RWPE2 (cell line): ENCODE measurements at regions not wholly inside any gene's neighbourhood (a gene's known extent, or its start where the extent isn't known, plus 50 kb on each side); places are given as distances from the start of the nearest gene placed in this dataset.

Experiments
- ATAC-seq: fragments of 200-7000 bp; cut with Tn5 transposase; 3 replicates; pipeline ENCODE4 v1.9.1; 2021; ENCODE audit warnings: low read depth
- DNase-seq: peaks from one replicate; pipeline ENCODE4 v3.0.0-alpha.2; 2020; ENCODE audit warnings: low spot score
- H3K27ac ChIP-seq: fragments of 450-650 bp; 2 replicates; pipeline ENCODE4 v1.5.1; 2017; ENCODE audit warnings: mild to moderate bottlenecking; ENCODE audit not compliant: poor library complexity, severe bottlenecking
- H3K27me3 ChIP-seq: fragments of 250-450 bp; sonication (Bioruptor Pico); 2 replicates; pipeline ENCODE4 v1.5.1; 2021; ENCODE audit warnings: mild to moderate bottlenecking, moderate library complexity; ENCODE audit not compliant: insufficient read depth, poor library complexity, severe bottlenecking
- H3K36me3 ChIP-seq: fragments of 250-450 bp; sonication (Bioruptor Pico); 2 replicates; pipeline ENCODE4 v1.5.1; 2020; ENCODE audit warnings: low read depth, mild to moderate bottlenecking, moderate library complexity
- H3K4me1 ChIP-seq: fragments of 250-450 bp; sonication (Bioruptor Pico); 2 replicates; pipeline ENCODE4 v1.5.1; 2021; ENCODE audit warnings: mild to moderate bottlenecking, moderate library complexity; ENCODE audit not compliant: insufficient read depth, poor library complexity, severe bottlenecking
- H3K4me3 ChIP-seq: fragments of 250-450 bp; sonication (Bioruptor Pico); 2 replicates; pipeline ENCODE4 v1.5.1; 2021; ENCODE audit warnings: mild to moderate bottlenecking, moderate library complexity; ENCODE audit not compliant: severe bottlenecking
- H3K9me3 ChIP-seq: fragments of 250-450 bp; sonication (Bioruptor Pico); 2 replicates; pipeline ENCODE4 v1.5.1; 2021; ENCODE audit warnings: mild to moderate bottlenecking, moderate library complexity; ENCODE audit not compliant: severe bottlenecking
- CTCF ChIP-seq: fragments of 450-650 bp; IDR thresholded peaks from one replicate; pipeline ENCODE4 v1.5.1; 2017; ENCODE audit warnings: mild to moderate bottlenecking, moderate library complexity; ENCODE audit not compliant: poor library complexity, severe bottlenecking

GRCh38 chr10:65518379-65518778 lies 1407.5 kb upstream of the LRRTM3 start:
- DNase-seq (no peak), ATAC-seq (peak; percentile 58; the same call in 1 of the 3 replicates)
- no peaks in the 10 kb centered on the region for H3K27me3 ChIP-seq
- H3K4me1 ChIP-seq: no peaks in the 10 kb centered on the region
- H3K4me3 ChIP-seq: no peak overlapping the region
- H3K9me3 ChIP-seq: no peaks in the 10 kb centered on the region
- no peaks in the 10 kb centered on the region for H3K36me3 ChIP-seq
- H3K27ac ChIP-seq: no peak overlapping the region
- TF ChIP-seq CTCF: no peak

- Histone ChIP-seq H3K4me1 (no peaks in the 10 kb centered on the region), H3K4me3 (no peak overlapping the region), H3K9me3 (no peaks in the 10 kb centered on the region), H3K27me3 (peaks cover 4% of the 10 kb centered on the region), H3K36me3 (no peaks in the 10 kb centered on the region), H3K27ac (no peak overlapping the region)
- no peak for TF ChIP-seq CTCF
- ATAC-seq (no peak), DNase-seq (no peak)
Measured at GRCh38 chr10:65528986-65529385, 1396.8 kb upstream of the LRRTM3 start.

- Histone ChIP-seq H3K4me1 (no peaks in the 10 kb centered on the region), H3K27me3 (peaks cover 4% of the 10 kb centered on the region), H3K9me3 (no peaks in the 10 kb centered on the region), H3K36me3 (no peaks in the 10 kb centered on the region), H3K27ac (no peak overlapping the region), H3K4me3 (no peak overlapping the region)
- ATAC-seq (no peak), DNase-seq (no peak)
- TF ChIP-seq CTCF: no peak
Measured at GRCh38 chr10:65531545-65531944, 1394.3 kb upstream of the LRRTM3 start.

GRCh38 chr10:65534771-65535170 lies 1391.1 kb upstream of the LRRTM3 start:
- Histone ChIP-seq H3K9me3 (no peaks in the 10 kb centered on the region), H3K4me1 (no peaks in the 10 kb centered on the region), H3K27ac (no peak overlapping the region), H3K4me3 (no peak overlapping the region), H3K36me3 (no peaks in the 10 kb centered on the region), H3K27me3 (peaks cover 4% of the 10 kb centered on the region)
- DNase-seq: no peak
- no peak for ATAC-seq
- TF ChIP-seq CTCF: no peak

- Histone ChIP-seq H3K4me1 (no peaks in the 10 kb centered on the region), H3K9me3 (no peaks in the 10 kb centered on the region), H3K27ac (no peak overlapping the region), H3K36me3 (no peaks in the 10 kb centered on the region), H3K4me3 (no peak overlapping the region), H3K27me3 (no peaks in the 10 kb centered on the region)
- DNase-seq (no peak), ATAC-seq (no peak)
- no peak for TF ChIP-seq CTCF
Measured at GRCh38 chr10:65544756-65545155, 1381.1 kb upstream of the LRRTM3 start.
